NCI-H748 treated with DMSO at 0.1 percent for 48 hours (cell line): ENCODE measurements at regions not wholly inside any gene's neighbourhood (a gene's known extent, or its start where the extent isn't known, plus 50 kb on each side); places are given as distances from the start of the nearest gene placed in this dataset.
"Not testable (repeated sequence)": the region's sequence is repeated elsewhere in the genome, so short reads cannot be mapped to it uniquely, and the experiment has no call there.

Experiments used
- DNase-seq: peaks from one replicate; lab custom pipeline; 2025; lab: John Stamatoyannopoulos, UW

DNA sequence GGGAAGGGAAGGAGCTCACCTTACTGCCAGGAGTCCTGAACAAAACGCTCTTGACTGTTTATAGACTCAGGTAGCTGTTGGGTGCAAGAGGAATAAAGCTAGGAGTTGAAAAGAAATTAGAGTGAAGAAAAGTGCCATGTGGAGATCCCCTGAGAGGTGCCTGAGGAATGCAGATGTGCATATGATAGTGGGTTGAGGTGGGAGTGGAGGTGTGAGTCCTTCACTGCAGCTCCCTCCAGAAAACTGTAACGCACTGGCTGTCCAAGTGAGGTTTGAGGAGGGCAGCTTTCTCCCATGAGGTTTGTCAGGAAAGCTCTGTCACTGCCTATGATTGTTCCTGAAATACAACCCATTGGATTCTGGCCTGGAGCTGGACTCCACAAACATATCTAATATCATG, 904.8 kb upstream of the POT1 start:
- DNase-seq = no peak

DNA sequence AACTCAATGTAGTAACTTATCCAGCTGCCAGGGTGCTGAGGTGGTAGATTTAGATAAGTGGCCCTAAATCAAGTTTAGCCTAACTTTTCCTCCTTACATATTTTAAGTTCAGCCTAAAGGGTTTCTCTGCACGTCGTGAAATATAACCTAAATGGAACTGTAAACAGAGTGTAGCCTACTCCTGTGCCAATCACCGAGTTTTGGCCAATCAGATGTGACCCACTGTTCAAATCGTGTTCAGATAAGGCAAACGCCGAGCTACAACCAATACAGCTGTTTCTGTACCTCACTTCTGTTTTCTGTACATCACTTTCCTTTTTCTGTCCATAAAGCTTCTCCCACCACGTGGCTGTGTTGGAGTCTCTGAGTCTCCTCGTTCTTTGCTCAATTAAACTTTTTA, 904.2 kb upstream of the POT1 start:
- DNase-seq = no peak

GRCh38 chr7:125830743-125831142, 901.1 kb upstream of the POT1 start:
- no peak for DNase-seq

- DNase-seq = no peak
Observed at GRCh38 chr7:125828153-125828700, 898.6 kb upstream of the POT1 start.

DNA sequence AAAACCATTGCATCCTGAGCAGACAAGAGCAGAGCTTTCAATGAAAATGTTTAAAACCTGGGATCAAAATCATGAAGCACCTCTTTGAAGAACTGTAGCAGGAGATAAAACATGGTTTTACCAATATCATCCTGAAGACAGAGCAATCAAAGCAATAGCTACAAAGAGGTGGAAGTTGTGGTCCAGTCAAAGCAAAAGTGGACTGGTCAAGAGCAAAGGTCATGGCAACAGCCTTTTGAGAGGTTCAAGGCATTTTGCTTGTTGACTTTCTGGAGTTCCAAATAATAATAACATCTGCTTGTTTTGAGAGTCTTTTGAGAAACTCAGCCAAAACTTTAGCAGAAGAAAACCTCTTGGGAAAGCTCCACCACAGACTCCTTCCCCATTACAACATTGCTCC, 893.9 kb upstream of the POT1 start:
- no peak for DNase-seq

GRCh38 chr7:125820495-125820894, 890.9 kb upstream of the POT1 start:
- no peak for DNase-seq

GRCh38 chr7:125814100-125814499, 884.5 kb upstream of the POT1 start:
- no peak for DNase-seq

DNA sequence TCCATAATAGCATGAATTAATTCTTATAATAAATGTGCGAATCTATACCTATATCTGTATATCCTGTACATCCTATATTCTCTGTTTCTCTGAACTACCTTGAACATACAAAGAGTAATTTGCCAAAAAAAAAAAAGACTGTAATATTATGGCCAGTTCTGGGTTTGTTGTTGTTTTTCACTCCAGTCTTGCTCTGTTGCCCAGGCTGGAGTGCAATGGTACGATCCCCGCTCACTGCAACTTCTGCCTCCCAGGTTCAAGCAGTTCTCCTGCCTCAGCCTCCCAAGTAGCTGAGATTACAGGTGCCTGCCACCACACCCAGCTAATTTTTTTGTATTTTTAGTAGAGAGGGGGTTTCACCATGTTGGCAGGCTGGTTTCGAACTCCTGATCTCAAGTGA, 876.9 kb upstream of the POT1 start:
- DNase-seq = not testable (repeated sequence)

GRCh38 chr7:125804273-125804672, 874.6 kb upstream of the POT1 start:
- no peak for DNase-seq

GRCh38 chr7:125780153-125780552, 850.5 kb upstream of the POT1 start:
- DNase-seq = no peak

GRCh38 chr7:125775317-125775716, 845.7 kb upstream of the POT1 start:
- no peak for DNase-seq

- no peak for DNase-seq
Observed at GRCh38 chr7:125773113-125773785, 843.6 kb upstream of the POT1 start.

DNA sequence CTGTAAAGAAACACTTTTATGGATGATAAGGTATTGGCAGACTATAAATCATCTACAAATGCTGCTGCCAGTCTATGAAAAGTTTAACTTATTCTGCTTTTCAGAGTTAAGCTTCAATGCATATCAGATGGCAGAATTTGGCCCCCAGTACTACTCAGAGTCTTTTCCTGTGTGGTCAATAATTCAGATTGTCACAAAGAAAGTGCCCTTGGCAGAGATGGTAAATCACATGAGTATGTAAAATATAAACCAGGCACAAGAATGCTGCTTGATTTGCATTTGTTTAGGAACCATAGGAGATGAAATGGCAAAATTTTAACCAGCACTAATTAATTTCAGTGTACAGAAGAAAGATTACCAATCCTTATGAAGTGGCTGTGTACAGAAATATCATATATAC, 818.3 kb upstream of the POT1 start:
- no peak for DNase-seq

GRCh38 chr7:125746510-125746909, 816.9 kb upstream of the POT1 start:
- no peak for DNase-seq

GRCh38 chr7:125727215-125727614, 797.6 kb upstream of the POT1 start:
- DNase-seq = no peak

GRCh38 chr7:125695626-125696025, 766.0 kb upstream of the POT1 start:
- DNase-seq = no peak

- no peak for DNase-seq
Observed at GRCh38 chr7:125683156-125683555, 753.5 kb upstream of the POT1 start.

- DNase-seq = no peak
Observed at GRCh38 chr7:125681508-125681907, 751.9 kb upstream of the POT1 start.

GRCh38 chr7:125678771-125679170, 749.1 kb upstream of the POT1 start:
- no peak for DNase-seq

- DNase-seq = no peak
Observed at GRCh38 chr7:125675640-125676039, 746.0 kb upstream of the POT1 start.

GRCh38 chr7:125675169-125675568, 745.5 kb upstream of the POT1 start:
- no peak for DNase-seq

- DNase-seq = no peak
Observed at GRCh38 chr7:125670926-125671572, 741.4 kb upstream of the POT1 start.

DNA sequence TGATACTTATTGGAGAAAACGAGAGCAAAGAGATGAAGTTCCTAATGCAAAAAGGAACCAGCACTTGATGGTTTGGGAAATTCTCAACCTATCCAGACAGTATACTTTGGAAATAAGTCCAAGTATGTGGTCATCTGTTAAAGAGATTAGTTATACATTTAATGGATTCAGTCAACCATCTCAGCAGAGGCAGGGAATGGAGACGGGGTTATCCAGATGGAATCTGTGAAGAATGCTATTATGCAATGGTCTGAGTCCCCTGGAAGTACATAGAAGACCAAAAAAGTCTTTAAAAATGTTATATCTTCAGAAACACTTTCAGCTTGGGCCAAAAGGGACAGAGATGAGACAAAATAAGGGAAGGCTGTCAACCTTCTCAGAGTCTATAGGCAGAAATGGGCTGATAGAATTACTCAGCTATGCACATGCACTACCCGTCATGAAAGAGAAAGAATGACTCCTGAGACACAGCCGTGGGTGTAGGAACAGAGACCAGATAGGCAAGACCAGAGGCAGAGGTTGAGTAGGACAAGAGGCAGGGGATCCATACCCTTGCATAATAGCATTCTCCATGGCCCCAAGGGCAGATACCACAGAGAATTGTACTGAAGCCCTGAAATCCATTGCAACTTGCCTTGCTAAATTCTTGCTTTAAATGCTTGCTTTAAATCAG, 738.8 kb upstream of the POT1 start:
- no peak for DNase-seq
